WTC11 (cell line): ENCODE measurements at regions not wholly inside any gene's neighbourhood (a gene's known extent, or its start where the extent isn't known, plus 50 kb on each side); places are given as distances from the start of the nearest gene placed in this dataset.

ENCODE experiments used
- ATAC-seq: fragments of 200-7000 bp; cut with Tn5 transposase; 2 replicates; pipeline ENCODE4 v1.10.0; 2021; ENCODE audit warnings: mild to moderate bottlenecking, moderate library complexity
- CTCF ChIA-PET: fragments of 300-600 bp; sonication (Branson Sonifier 250); formaldehyde crosslinking; loops from one replicate; lab custom pipeline; 2021; ENCODE audit warnings: antibody characterized with exemption; lab: Charles Lee
- POLR2A ChIA-PET: fragments of 350-600 bp; sonication (Branson Sonifier 250); formaldehyde crosslinking; loops from one replicate; lab custom pipeline; 2021; ENCODE audit warnings: antibody characterized with exemption; lab: Charles Lee
- DNase-seq: peaks from one replicate; pipeline ENCODE4 v3.0.0; 2021; ENCODE audit warnings: low spot score
- H3K27ac Mint-ChIP-seq: 2 replicates; pipeline ENCODE4 v1.8.0; 2021; ENCODE audit warnings: mixed read lengths
- H3K27me3 Mint-ChIP-seq: 2 replicates; pipeline ENCODE4 v1.8.0; 2021; ENCODE audit warnings: low read depth, mild to moderate bottlenecking, moderate library complexity, mixed read lengths
- H3K36me3 Mint-ChIP-seq: 2 replicates; pipeline ENCODE4 v1.8.0; 2021; ENCODE audit warnings: mixed read lengths
- H3K4me1 Mint-ChIP-seq: 2 replicates; pipeline ENCODE4 v1.8.0; 2022; ENCODE audit warnings: mixed read lengths
- H3K4me3 Mint-ChIP-seq: 2 replicates; pipeline ENCODE4 v1.8.0; 2021; ENCODE audit warnings: mild to moderate bottlenecking, moderate library complexity, mixed read lengths
- H3K9me3 Mint-ChIP-seq: 2 replicates; pipeline ENCODE4 v1.8.0; 2021; ENCODE audit warnings: mixed read lengths
- ATF3 ChIP-seq: sonication (generic); formaldehyde crosslinking; conservative IDR thresholded peaks from 2 replicates; pipeline ENCODE4 v1.8.1; 2022; ENCODE audit warnings: mild to moderate bottlenecking, missing genetic modification reagents
- EMX1 ChIP-seq: fragments of 250-450 bp; sonication (Bioruptor Pico); IDR thresholded peaks from 2 replicates; pipeline ENCODE4 v1.8.0; 2021; ENCODE audit warnings: mild to moderate bottlenecking
- ERG ChIP-seq: fragments of 250-450 bp; sonication (Bioruptor Pico); IDR thresholded peaks from 2 replicates; pipeline ENCODE4 v1.8.0; 2021; ENCODE audit warnings: mild to moderate bottlenecking
- FOXJ3 ChIP-seq: sonication (generic); formaldehyde crosslinking; IDR thresholded peaks from 2 replicates; pipeline ENCODE4 v1.9.0; 2021; ENCODE audit warnings: missing genetic modification reagents, mild to moderate bottlenecking, borderline replicate concordance
- GRHL2 ChIP-seq: fragments of 250-450 bp; sonication (Bioruptor Pico); IDR thresholded peaks from 2 replicates; pipeline ENCODE4 v1.8.0; 2022; ENCODE audit warnings: mild to moderate bottlenecking, moderate library complexity; ENCODE audit not compliant: insufficient replicate concordance, severe bottlenecking
- GTF2I ChIP-seq: fragments of 250-450 bp; sonication (Bioruptor Pico); conservative IDR thresholded peaks from 2 replicates; pipeline ENCODE4 v1.4.0; 2021; ENCODE audit warnings: mild to moderate bottlenecking
- IRF1 ChIP-seq: sonication (generic); formaldehyde crosslinking; IDR thresholded peaks from 2 replicates; pipeline ENCODE4 v1.8.0; 2023; ENCODE audit warnings: missing genetic modification reagents
- IRF2 ChIP-seq: sonication (generic); formaldehyde crosslinking; IDR thresholded peaks from 2 replicates; pipeline ENCODE4 v1.8.0; 2022; ENCODE audit warnings: low read depth, missing genetic modification reagents, borderline replicate concordance
- KAT7 ChIP-seq: sonication (generic); formaldehyde crosslinking; IDR thresholded peaks from 2 replicates; pipeline ENCODE4 v1.8.1; 2023; ENCODE audit warnings: missing genetic modification reagents, mild to moderate bottlenecking, borderline replicate concordance
- MXD4 ChIP-seq: fragments of 250-450 bp; sonication (Bioruptor Pico); IDR thresholded peaks from 2 replicates; pipeline ENCODE4 v1.8.0; 2021; ENCODE audit warnings: mild to moderate bottlenecking, moderate library complexity, borderline replicate concordance
- NR3C1 ChIP-seq: sonication (generic); formaldehyde crosslinking; conservative IDR thresholded peaks from 2 replicates; pipeline ENCODE4 v1.8.1; 2023; ENCODE audit warnings: low read depth, mild to moderate bottlenecking, missing genetic modification reagents
- SMAD3 ChIP-seq: sonication (generic); formaldehyde crosslinking; IDR thresholded peaks from 2 replicates; pipeline ENCODE4 v1.8.0; 2022; ENCODE audit warnings: missing genetic modification reagents, mild to moderate bottlenecking, borderline replicate concordance
- SMAD4 ChIP-seq: sonication (generic); formaldehyde crosslinking; IDR thresholded peaks from 2 replicates; pipeline ENCODE4 v1.8.0; 2022; ENCODE audit warnings: mild to moderate bottlenecking, missing genetic modification reagents
- ZNF219 ChIP-seq: sonication (generic); formaldehyde crosslinking; IDR thresholded peaks from 2 replicates; pipeline ENCODE4 v1.8.0; 2023; ENCODE audit warnings: missing genetic modification reagents, mild to moderate bottlenecking, borderline replicate concordance
- ZNF317 ChIP-seq: sonication (generic); formaldehyde crosslinking; IDR thresholded peaks from 2 replicates; pipeline ENCODE4 v1.8.1; 2023; ENCODE audit warnings: low read depth, mild to moderate bottlenecking, moderate library complexity, missing genetic modification reagents, borderline replicate concordance
- ZNF423 ChIP-seq: fragments of 250-450 bp; sonication (Bioruptor Pico); IDR thresholded peaks from 2 replicates; pipeline ENCODE4 v2.1.2; 2022; ENCODE audit warnings: mild to moderate bottlenecking, moderate library complexity
- ZNF425 ChIP-seq: fragments of 250-450 bp; sonication (Bioruptor Pico); conservative IDR thresholded peaks from 2 replicates; pipeline ENCODE4 v1.9.0; 2021; ENCODE audit warnings: mild to moderate bottlenecking
- ZNF512 ChIP-seq: sonication (generic); formaldehyde crosslinking; IDR thresholded peaks from 2 replicates; pipeline ENCODE4 v1.8.1; 2022; ENCODE audit warnings: missing genetic modification reagents, borderline replicate concordance
- TF ChIP-seq, protein P1 (sequence below): fragments of 200-600 bp; IDR thresholded peaks from 2 replicates; pipeline ENCODE4 v1.8.0; 2022; ENCODE audit warnings: antibody characterized with exemption
- TF ChIP-seq, protein P2 (sequence below): sonication (generic); formaldehyde crosslinking; IDR thresholded peaks from 2 replicates; pipeline ENCODE4 v1.8.1; 2022; ENCODE audit warnings: low read depth, missing genetic modification reagents, borderline replicate concordance

- ATAC-seq (peak; percentile 64), DNase-seq (no peak)
- TF ChIP-seq ATF3 (no peak), ZNF219 (no peak), ZNF317 (no peak), ZNF423 (no peak), IRF2 (no peak), NR3C1 (CRISPR knock-in tag) (no peak), GTF2I (CRISPR knock-in tag) (no peak), SMAD4 (CRISPR knock-in tag) (no peak), EMX1 (CRISPR knock-in tag) (no peak)
- TF ChIP-seq, protein P1, sequence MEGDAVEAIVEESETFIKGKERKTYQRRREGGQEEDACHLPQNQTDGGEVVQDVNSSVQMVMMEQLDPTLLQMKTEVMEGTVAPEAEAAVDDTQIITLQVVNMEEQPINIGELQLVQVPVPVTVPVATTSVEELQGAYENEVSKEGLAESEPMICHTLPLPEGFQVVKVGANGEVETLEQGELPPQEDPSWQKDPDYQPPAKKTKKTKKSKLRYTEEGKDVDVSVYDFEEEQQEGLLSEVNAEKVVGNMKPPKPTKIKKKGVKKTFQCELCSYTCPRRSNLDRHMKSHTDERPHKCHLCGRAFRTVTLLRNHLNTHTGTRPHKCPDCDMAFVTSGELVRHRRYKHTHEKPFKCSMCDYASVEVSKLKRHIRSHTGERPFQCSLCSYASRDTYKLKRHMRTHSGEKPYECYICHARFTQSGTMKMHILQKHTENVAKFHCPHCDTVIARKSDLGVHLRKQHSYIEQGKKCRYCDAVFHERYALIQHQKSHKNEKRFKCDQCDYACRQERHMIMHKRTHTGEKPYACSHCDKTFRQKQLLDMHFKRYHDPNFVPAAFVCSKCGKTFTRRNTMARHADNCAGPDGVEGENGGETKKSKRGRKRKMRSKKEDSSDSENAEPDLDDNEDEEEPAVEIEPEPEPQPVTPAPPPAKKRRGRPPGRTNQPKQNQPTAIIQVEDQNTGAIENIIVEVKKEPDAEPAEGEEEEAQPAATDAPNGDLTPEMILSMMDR = no peak
- TF ChIP-seq, protein P2, sequence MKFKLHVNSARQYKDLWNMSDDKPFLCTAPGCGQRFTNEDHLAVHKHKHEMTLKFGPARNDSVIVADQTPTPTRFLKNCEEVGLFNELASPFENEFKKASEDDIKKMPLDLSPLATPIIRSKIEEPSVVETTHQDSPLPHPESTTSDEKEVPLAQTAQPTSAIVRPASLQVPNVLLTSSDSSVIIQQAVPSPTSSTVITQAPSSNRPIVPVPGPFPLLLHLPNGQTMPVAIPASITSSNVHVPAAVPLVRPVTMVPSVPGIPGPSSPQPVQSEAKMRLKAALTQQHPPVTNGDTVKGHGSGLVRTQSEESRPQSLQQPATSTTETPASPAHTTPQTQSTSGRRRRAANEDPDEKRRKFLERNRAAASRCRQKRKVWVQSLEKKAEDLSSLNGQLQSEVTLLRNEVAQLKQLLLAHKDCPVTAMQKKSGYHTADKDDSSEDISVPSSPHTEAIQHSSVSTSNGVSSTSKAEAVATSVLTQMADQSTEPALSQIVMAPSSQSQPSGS (CRISPR knock-in tag) = no peak
- H3K27me3 Mint-ChIP-seq = no peaks in the 10 kb centered on the region
- POLR2A ChIA-PET = no interaction called here
- H3K4me3 Mint-ChIP-seq = no peak overlapping the region
- peaks cover 13% of the 10 kb centered on the region for H3K9me3 Mint-ChIP-seq
- H3K36me3 Mint-ChIP-seq = no peaks in the 10 kb centered on the region; the same call in 1 of the 2 replicates
- CTCF ChIA-PET = no interaction called here
- no peak overlapping the region for H3K27ac Mint-ChIP-seq
- peaks cover 2% of the 10 kb centered on the region; the same call in 1 of the 2 replicates for H3K4me1 Mint-ChIP-seq
Measured at GRCh38 chr3:76387000-76387399, 601.7 kb upstream of the ZNF717 start.

GRCh38 chr3:76400141-76400540 lies 614.8 kb upstream of the ZNF717 start:
- DNase-seq (no peak), ATAC-seq (no peak)
- CTCF ChIA-PET = no interaction called here
- H3K4me3 Mint-ChIP-seq = no peak overlapping the region
- no peak overlapping the region for H3K27ac Mint-ChIP-seq
- no peaks in the 10 kb centered on the region for H3K27me3 Mint-ChIP-seq
- peaks cover 4% of the 10 kb centered on the region for H3K9me3 Mint-ChIP-seq
- H3K4me1 Mint-ChIP-seq = peaks cover 9% of the 10 kb centered on the region
- POLR2A ChIA-PET = no interaction called here
- no peak for TF ChIP-seq IRF1 (CRISPR knock-in tag)
- no peak for TF ChIP-seq ZNF425 (CRISPR knock-in tag)
- TF ChIP-seq KAT7 = no peak
- no peak for TF ChIP-seq GRHL2 (CRISPR knock-in tag)
- no peak for TF ChIP-seq ERG
- no peak for TF ChIP-seq ZNF512 (CRISPR knock-in tag)
- no peak for TF ChIP-seq SMAD3
- TF ChIP-seq EMX1 (CRISPR knock-in tag) = no peak
- no peak for TF ChIP-seq MXD4
- TF ChIP-seq FOXJ3 (CRISPR knock-in tag) = no peak
- TF ChIP-seq, all 79 proteins: peak for 0
- peaks cover 3% of the 10 kb centered on the region; the same call in 1 of the 2 replicates for H3K36me3 Mint-ChIP-seq
